ENCODE measurements at regions not wholly inside any gene's neighbourhood (a gene's known extent, or its start where the extent isn't known, plus 50 kb on each side); places are given as distances from the start of the nearest gene placed in this dataset.

GRCh38 chr21:35282944-35283343 is 233.8 kb upstream of the RUNX1 start:
- TF ChIP-seq CTCF (IDR thresholded peaks at IDR 0.05) (no peak), SIN3A (IDR thresholded peaks at IDR 0.05; ENCODE audit: borderline replicate concordance, insufficient read depth, low read depth, low read length) (no peak)
